SK-N-SH (cell line): ENCODE measurements at regions not wholly inside any gene's neighbourhood (a gene's known extent, or its start where the extent isn't known, plus 50 kb on each side); places are given as distances from the start of the nearest gene placed in this dataset.

Experiments
- CTCF ChIA-PET: fragments of 300-600, 350-600 bp; formaldehyde crosslinking; extraction: SDS; loops from one replicate; lab custom pipeline; 2021; lab: Yijun Ruan, JAX
- POLR2A ChIA-PET: fragments of 350-600 bp; sonication (Branson Sonifier 250); formaldehyde crosslinking; extraction: SDS; loops from one replicate; lab custom pipeline; 2020; ENCODE audit warnings: antibody characterized with exemption, inconsistent platforms; lab: Yijun Ruan, JAX
- DNase-seq: peaks from one replicate; pipeline ENCODE4 v3.0.0; 2012
- H2AFZ ChIP-seq: fragments of 200-600 bp; sonication (generic); 2 replicates; pipeline ENCODE4 v1.8.1; 2016; ENCODE audit warnings: antibody characterized with exemption, mild to moderate bottlenecking, low read depth
- H3F3A ChIP-seq: fragments of 200-600 bp; sonication (generic); replicated peaks from 2 replicates; pipeline ENCODE3; 2016; ENCODE audit warnings: antibody characterized with exemption, mild to moderate bottlenecking; ENCODE audit not compliant: insufficient read depth
- H3K27ac ChIP-seq, 2 experiments: fragments of 200-500 bp in 1 of 2; fragments of 200-600 bp in 1 of 2; sonication (Bioruptor generic) in 1 of 2; sonication (generic), shearing (Covaris generic) in 1 of 2; 2 replicates each; pipeline versions ENCODE4 v1.5.1 to v1.6.1; 2014 to 2016; ENCODE audit warnings: low read depth in 2 of 2, inconsistent platforms in 1 of 2, low read length in 1 of 2, mild to moderate bottlenecking in 1 of 2, mixed read lengths in 1 of 2
- H3K27me3 ChIP-seq: fragments of 200-600 bp; sonication (generic), shearing (Covaris generic); 2 replicates; pipeline ENCODE4 v1.6.1; 2016; ENCODE audit warnings: mixed run types; ENCODE audit not compliant: insufficient read depth
- H3K36me3 ChIP-seq, 2 experiments: fragments of 200-500 bp in 1 of 2; fragments of 200-600 bp in 1 of 2; sonication (Bioruptor generic) in 1 of 2; sonication (generic) in 1 of 2; replicated peaks in 1 of 2; 2 replicates each; pipeline versions ENCODE3 to v1.5.1; 2014 to 2016; ENCODE audit warnings: low read length in 1 of 2, mild to moderate bottlenecking in 1 of 2; ENCODE audit not compliant: insufficient read depth in 2 of 2, control insufficient read depth in 1 of 2
- H3K4me1 ChIP-seq, 2 experiments: fragments of 200-500 bp in 1 of 2; fragments of 200-600 bp in 1 of 2; sonication (Bioruptor generic) in 1 of 2; sonication (generic), shearing (Covaris generic) in 1 of 2; 2 replicates each; pipeline versions ENCODE4 v1.5.1 to v1.6.1; 2014 to 2016; ENCODE audit warnings: low read depth in 1 of 2, low read length in 1 of 2, mixed run types in 1 of 2; ENCODE audit not compliant: insufficient read depth in 2 of 2, control insufficient read depth in 1 of 2
- H3K4me2 ChIP-seq: fragments of 200-600 bp; sonication (generic), shearing (Covaris generic); 2 replicates; pipeline ENCODE4 v1.6.1; 2017; ENCODE audit warnings: mixed run types
- H3K4me3 ChIP-seq, 2 experiments: fragments of 200-500 bp in 1 of 2; fragments of 200-600 bp in 1 of 2; sonication (Bioruptor generic) in 1 of 2; sonication (generic), shearing (Covaris generic) in 1 of 2; 2 replicates each; pipeline versions ENCODE4 v1.5.1 to v1.8.1; 2014 to 2016; ENCODE audit warnings: low read depth in 2 of 2, inconsistent platforms in 1 of 2, low read length in 1 of 2, mild to moderate bottlenecking in 1 of 2, mixed read lengths in 1 of 2, moderate library complexity in 1 of 2
- H3K79me2 ChIP-seq: fragments of 200-600 bp; sonication (generic); 2 replicates; pipeline ENCODE4 v1.8.1; 2017; ENCODE audit warnings: mild to moderate bottlenecking; ENCODE audit not compliant: insufficient read depth
- H3K9ac ChIP-seq: fragments of 200-600 bp; sonication (generic); 2 replicates; pipeline ENCODE4 v1.6.1; 2017; ENCODE audit warnings: mixed run types
- H3K9me2 ChIP-seq: fragments of 200-600 bp; sonication (generic); 2 replicates; pipeline ENCODE4 v1.6.1; 2017; ENCODE audit warnings: mixed run types
- H3K9me3 ChIP-seq: fragments of 200-600 bp; sonication (generic); 2 replicates; pipeline ENCODE4 v1.6.1; 2017; ENCODE audit warnings: mixed run types, mild to moderate bottlenecking, moderate library complexity
- H4K20me1 ChIP-seq: fragments of 200-600 bp; sonication (generic); 2 replicates; pipeline ENCODE4 v1.6.1; 2017; ENCODE audit warnings: mild to moderate bottlenecking, mixed run types; ENCODE audit not compliant: insufficient read depth
- CHD2 ChIP-seq: fragments of 150-350 bp; IDR thresholded peaks from 2 replicates; pipeline ENCODE4 v1.6.1; 2018; ENCODE audit warnings: low read length; ENCODE audit not compliant: partially characterized antibody
- CTCF ChIP-seq: fragments of 200-600 bp; sonication (generic); IDR thresholded peaks from 2 replicates; pipeline ENCODE4 v1.6.1; 2017; ENCODE audit warnings: antibody characterized with exemption, mild to moderate bottlenecking, moderate library complexity
- EP300 ChIP-seq, 2 experiments: IDR thresholded peaks; 2 replicates each; pipeline versions ENCODE4 v1.4.0 to v1.6.1; 2012; ENCODE audit warnings: borderline replicate concordance in 1 of 2, low read depth in 1 of 2, low read length in 1 of 2
- FOXJ3 ChIP-seq: sonication (generic); formaldehyde crosslinking; IDR thresholded peaks from 2 replicates; pipeline ENCODE4 v1.5.1; 2020; ENCODE audit warnings: mild to moderate bottlenecking, missing genetic modification reagents
- FOXM1 ChIP-seq: IDR thresholded peaks from 2 replicates; pipeline ENCODE4 v1.4.0; 2012; ENCODE audit warnings: low read depth, mild to moderate bottlenecking
- MXI1 ChIP-seq: IDR thresholded peaks from 2 replicates; pipeline ENCODE4 v1.6.1; 2012; ENCODE audit warnings: mild to moderate bottlenecking, low read depth, low read length, improper control_type of control experiment
- NFIC ChIP-seq: IDR thresholded peaks from 2 replicates; pipeline ENCODE4 v1.4.0; 2012; ENCODE audit warnings: borderline replicate concordance
- PBX3 ChIP-seq: IDR thresholded peaks from 2 replicates; pipeline ENCODE4; 2012
- RAD21 ChIP-seq: IDR thresholded peaks from 2 replicates; pipeline ENCODE4 v1.6.1; 2012; ENCODE audit warnings: mild to moderate bottlenecking, low read length
- RCOR1 ChIP-seq: fragments of 150-350 bp; IDR thresholded peaks from 2 replicates; pipeline ENCODE4 v1.6.1; 2017; ENCODE audit warnings: antibody characterized with exemption, low read length
- RXRA ChIP-seq: IDR thresholded peaks from 2 replicates; pipeline ENCODE4 v1.4.0; 2012; ENCODE audit warnings: low read depth, mild to moderate bottlenecking, borderline replicate concordance
- TAF1 ChIP-seq: IDR thresholded peaks from 2 replicates; pipeline ENCODE4 v1.6.1; 2012; ENCODE audit warnings: low read depth, mild to moderate bottlenecking, low read length, moderate library complexity, borderline replicate concordance
- TEAD4 ChIP-seq: IDR thresholded peaks from 2 replicates; pipeline ENCODE4 v1.4.0; 2012; ENCODE audit warnings: mild to moderate bottlenecking, borderline replicate concordance; ENCODE audit not compliant: insufficient read depth
- USF2 ChIP-seq: fragments of 150-350 bp; IDR thresholded peaks from 2 replicates; pipeline ENCODE4 v1.6.1; 2017; ENCODE audit warnings: antibody characterized with exemption, low read length, low read depth, borderline replicate concordance
- ZBTB33 ChIP-seq: IDR thresholded peaks from 2 replicates; pipeline ENCODE4 v1.4.0; 2012; ENCODE audit warnings: low read depth, borderline replicate concordance
- WGBS: methylation state at CpG from one replicate; pipeline ENCODE4 v1.1.6; 2017; ENCODE audit warnings: low lambda C conversion rate; 5-methylcytosine and 5-hydroxymethylcytosine counted together

- TF ChIP-seq CHD2 (no peak), FOXJ3 (CRISPR knock-in tag) (no peak), CTCF (no peak; the same call in 1 of the 2 replicates), TEAD4 (no peak), ZBTB33 (no peak), RAD21 (no peak), NFIC (peak; percentile 14; the same call in 1 of the 2 replicates)
Observed at GRCh38 chr2:226247289-226248275, 552.0 kb downstream of the IRS1 start (continued).

- DNase-seq, result no peak
- 67% methylated on average over 2 of the region's 2 CpGs for WGBS
- no peak overlapping the region for H3K9ac ChIP-seq
- H3K27ac ChIP-seq, result no peak overlapping the region
- no peak overlapping the region for H3K4me3 ChIP-seq
- ChIA-PET POLR2A (no interaction called here), CTCF (no interaction called here)
- no peaks in the 10 kb centered on the region for H3K36me3 ChIP-seq
- no peak overlapping the region for H3K4me2 ChIP-seq
- H3K79me2 ChIP-seq, result no peaks in the 10 kb centered on the region
- H2AFZ ChIP-seq, result no peak overlapping the region
- no peak for TF ChIP-seq EP300 (IDR thresholded peaks at IDR 0.05; ENCODE audit: borderline replicate concordance in 1 of 2, low read depth in 1 of 2, low read length in 1 of 2)
- TF ChIP-seq RXRA, result no peak
- no peak for TF ChIP-seq USF2
- no peak for TF ChIP-seq PBX3
- no peak for TF ChIP-seq MXI1
- TF ChIP-seq CHD2, result no peak
- TF ChIP-seq FOXM1, result no peak
- no peak for TF ChIP-seq TAF1
- no peak for TF ChIP-seq ZBTB33
- no peak for TF ChIP-seq RCOR1
- H4K20me1 ChIP-seq, result no peaks in the 10 kb centered on the region
- no peaks in the 10 kb centered on the region for H3K9me3 ChIP-seq
- H3K9me2 ChIP-seq, result no peaks in the 10 kb centered on the region
- H3F3A ChIP-seq, result no peaks in the 10 kb centered on the region
- H3K27me3 ChIP-seq, result no peaks in the 10 kb centered on the region
- no peaks in the 10 kb centered on the region for H3K4me1 ChIP-seq
Observed at GRCh38 chr2:226234187-226234586, 565.4 kb downstream of the IRS1 start.
